ENCODE measurements at regions not wholly inside any gene's neighbourhood (a gene's known extent, or its start where the extent isn't known, plus 50 kb on each side); places are given as distances from the start of the nearest gene placed in this dataset.

DNA sequence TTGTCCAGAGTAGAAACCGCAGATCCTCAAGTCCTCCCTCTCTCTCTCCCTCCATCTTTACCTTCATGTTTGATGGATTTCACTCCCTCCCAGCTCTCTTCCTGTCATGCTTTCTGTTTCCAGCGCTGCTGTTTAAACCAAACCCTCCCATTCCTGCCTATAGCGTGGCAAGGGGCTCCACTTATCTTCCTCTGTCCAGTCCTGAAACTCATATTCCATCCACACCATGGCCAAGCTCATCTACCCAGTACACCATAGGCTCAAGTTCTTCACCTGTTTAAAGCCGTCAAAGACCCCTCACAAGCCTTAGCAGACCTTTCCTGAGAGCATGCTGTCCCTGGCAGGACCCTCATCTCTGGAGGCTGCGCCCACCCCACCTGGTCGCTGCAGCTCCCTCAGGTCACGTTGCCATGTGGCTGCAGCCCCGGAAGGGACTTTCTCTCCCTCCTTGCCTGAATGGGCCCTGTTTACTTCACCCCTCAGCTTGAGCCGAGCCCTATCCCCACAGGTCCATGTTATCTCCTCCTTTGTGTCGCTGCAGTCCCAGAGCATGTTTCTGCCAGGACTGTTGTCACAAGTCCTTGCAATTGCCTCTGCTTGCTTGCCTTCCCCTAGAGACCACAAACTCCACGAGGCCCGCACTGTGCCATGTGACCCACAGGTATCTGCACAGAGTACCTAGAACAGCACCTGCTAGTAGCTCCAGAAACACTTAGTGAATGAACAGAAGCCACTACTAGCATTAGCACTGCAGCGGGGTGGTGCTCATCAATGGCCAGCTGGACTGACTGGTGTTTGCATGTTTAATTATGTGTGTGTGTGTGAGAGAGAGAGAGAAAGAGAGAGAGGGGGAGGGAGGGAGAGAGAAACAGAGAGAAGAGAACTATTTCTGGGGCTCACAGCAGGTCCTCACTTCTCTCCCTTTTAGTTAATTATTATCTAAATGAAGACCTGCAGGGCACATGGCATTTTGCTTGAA, 149.4 kb upstream of the SNX19 start:
- DNase-seq (ENCODE audit: extremely low read depth, low read depth) = no peak
- H3K4me3 ChIP-seq (replicated peaks; ENCODE audit: low read depth, low read length) = no peak overlapping the region
- TF ChIP-seq, protein P1, sequence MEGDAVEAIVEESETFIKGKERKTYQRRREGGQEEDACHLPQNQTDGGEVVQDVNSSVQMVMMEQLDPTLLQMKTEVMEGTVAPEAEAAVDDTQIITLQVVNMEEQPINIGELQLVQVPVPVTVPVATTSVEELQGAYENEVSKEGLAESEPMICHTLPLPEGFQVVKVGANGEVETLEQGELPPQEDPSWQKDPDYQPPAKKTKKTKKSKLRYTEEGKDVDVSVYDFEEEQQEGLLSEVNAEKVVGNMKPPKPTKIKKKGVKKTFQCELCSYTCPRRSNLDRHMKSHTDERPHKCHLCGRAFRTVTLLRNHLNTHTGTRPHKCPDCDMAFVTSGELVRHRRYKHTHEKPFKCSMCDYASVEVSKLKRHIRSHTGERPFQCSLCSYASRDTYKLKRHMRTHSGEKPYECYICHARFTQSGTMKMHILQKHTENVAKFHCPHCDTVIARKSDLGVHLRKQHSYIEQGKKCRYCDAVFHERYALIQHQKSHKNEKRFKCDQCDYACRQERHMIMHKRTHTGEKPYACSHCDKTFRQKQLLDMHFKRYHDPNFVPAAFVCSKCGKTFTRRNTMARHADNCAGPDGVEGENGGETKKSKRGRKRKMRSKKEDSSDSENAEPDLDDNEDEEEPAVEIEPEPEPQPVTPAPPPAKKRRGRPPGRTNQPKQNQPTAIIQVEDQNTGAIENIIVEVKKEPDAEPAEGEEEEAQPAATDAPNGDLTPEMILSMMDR (IDR thresholded peaks at IDR 0.05; ENCODE audit: low read depth, low read length, missing control alignments) = no peak

- H3K4me3 ChIP-seq (replicated peaks; ENCODE audit: low read depth, low read length) = no peak overlapping the region
- TF ChIP-seq, protein P1 (IDR thresholded peaks at IDR 0.05; ENCODE audit: low read depth, low read length, missing control alignments) = no peak
- no peak for DNase-seq (ENCODE audit: extremely low read depth, low read depth)
Measured at GRCh38 chr11:131066551-131066950, 150.3 kb upstream of the SNX19 start.

GRCh38 chr11:131070365-131070764, 154.1 kb upstream of the SNX19 start:
- TF ChIP-seq, protein P1 (IDR thresholded peaks at IDR 0.05; ENCODE audit: low read depth, low read length, missing control alignments) = no peak
- H3K4me3 ChIP-seq (replicated peaks; ENCODE audit: low read depth, low read length) = no peak overlapping the region
- DNase-seq (ENCODE audit: extremely low read depth, low read depth) = no peak

- H3K4me3 ChIP-seq (replicated peaks; ENCODE audit: low read depth, low read length) = no peak overlapping the region
- no peak for DNase-seq (ENCODE audit: extremely low read depth, low read depth)
- TF ChIP-seq, protein P1 (IDR thresholded peaks at IDR 0.05; ENCODE audit: low read depth, low read length, missing control alignments) = no peak
Measured at GRCh38 chr11:131073167-131073566, 156.9 kb upstream of the SNX19 start.

DNA sequence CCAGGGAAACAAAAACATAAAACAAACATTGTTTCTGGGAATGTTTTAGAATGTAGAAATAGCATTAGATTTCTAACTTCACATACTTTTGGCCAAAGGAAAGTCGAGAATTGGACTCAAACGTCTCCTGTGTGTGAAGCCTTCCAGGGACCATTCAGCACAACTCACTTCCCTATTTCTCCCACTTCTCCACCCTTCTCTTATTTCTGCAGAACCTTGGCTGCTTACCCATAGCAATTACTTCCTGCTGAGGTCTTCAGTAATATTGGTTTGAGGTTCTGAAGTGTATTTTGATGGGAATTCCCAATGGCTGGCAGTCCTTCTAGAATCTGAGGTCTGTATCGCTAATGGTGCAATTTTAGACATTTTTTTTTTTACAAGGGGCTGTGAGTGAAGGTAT, 158.3 kb upstream of the SNX19 start:
- TF ChIP-seq, protein P1 (IDR thresholded peaks at IDR 0.05; ENCODE audit: low read depth, low read length, missing control alignments) = no peak
- no peak overlapping the region for H3K4me3 ChIP-seq (replicated peaks; ENCODE audit: low read depth, low read length)
- DNase-seq (ENCODE audit: extremely low read depth, low read depth) = no peak

GRCh38 chr11:131077340-131077739, 161.1 kb upstream of the SNX19 start:
- no peak overlapping the region for H3K4me3 ChIP-seq (replicated peaks; ENCODE audit: low read depth, low read length)
- TF ChIP-seq, protein P1 (IDR thresholded peaks at IDR 0.05; ENCODE audit: low read depth, low read length, missing control alignments) = no peak
- DNase-seq (ENCODE audit: extremely low read depth, low read depth) = no peak
